Nephron progenitor cell (in vitro differentiated cells): ENCODE measurements at regions not wholly inside any gene's neighbourhood (a gene's known extent, or its start where the extent isn't known, plus 50 kb on each side); places are given as distances from the start of the nearest gene placed in this dataset.

Experiments
- DNase-seq: peaks from one replicate; pipeline ENCODE4 v3.0.0; 2021
- H3K27ac Mint-ChIP-seq: 2 replicates; pipeline ENCODE4 v1.8.0; 2021; ENCODE audit warnings: mild to moderate bottlenecking, moderate library complexity, mixed read lengths
- H3K27me3 Mint-ChIP-seq: 2 replicates; pipeline ENCODE4 v1.8.0; 2021; ENCODE audit warnings: mild to moderate bottlenecking, low read depth, mixed read lengths; ENCODE audit not compliant: poor library complexity
- H3K36me3 Mint-ChIP-seq: 2 replicates; pipeline ENCODE4 v1.8.0; 2021; ENCODE audit warnings: low read depth, mixed read lengths
- H3K4me1 Mint-ChIP-seq: 2 replicates; pipeline ENCODE4 v1.8.0; 2021; ENCODE audit warnings: mixed read lengths
- H3K4me3 Mint-ChIP-seq: 2 replicates; pipeline ENCODE4 v1.8.0; 2021; ENCODE audit warnings: mild to moderate bottlenecking, moderate library complexity, mixed read lengths
- H3K9me3 Mint-ChIP-seq: 2 replicates; pipeline ENCODE4 v1.8.0; 2021; ENCODE audit warnings: mild to moderate bottlenecking, moderate library complexity, mixed read lengths
- CTCF ChIP-seq: fragments of 200-600 bp; sonication (generic); IDR thresholded peaks from 2 replicates; pipeline ENCODE4 v1.5.0; 2021; ENCODE audit warnings: antibody characterized with exemption

- H3K27ac Mint-ChIP-seq: no peak overlapping the region
- DNase-seq: no peak
- TF ChIP-seq CTCF: no peak
- no peaks in the 10 kb centered on the region for H3K27me3 Mint-ChIP-seq
- no peaks in the 10 kb centered on the region for H3K9me3 Mint-ChIP-seq
- no peak overlapping the region for H3K4me3 Mint-ChIP-seq
- no peaks in the 10 kb centered on the region for H3K36me3 Mint-ChIP-seq
- peaks cover 13% of the 10 kb centered on the region for H3K4me1 Mint-ChIP-seq
Observed at GRCh38 chr17:55959756-55960155, 193.5 kb upstream of the ANKFN1 start.

GRCh38 chr17:55961386-55961785 lies 191.9 kb upstream of the ANKFN1 start:
- no peaks in the 10 kb centered on the region for H3K27me3 Mint-ChIP-seq
- peaks cover 13% of the 10 kb centered on the region for H3K4me1 Mint-ChIP-seq
- no peak for DNase-seq
- no peak for TF ChIP-seq CTCF
- H3K36me3 Mint-ChIP-seq: no peaks in the 10 kb centered on the region
- H3K9me3 Mint-ChIP-seq: no peaks in the 10 kb centered on the region
- no peak overlapping the region for H3K27ac Mint-ChIP-seq
- H3K4me3 Mint-ChIP-seq: no peak overlapping the region

- peak overlapping the region; percentile 28 for H3K27ac Mint-ChIP-seq
- no peaks in the 10 kb centered on the region for H3K27me3 Mint-ChIP-seq
- no peaks in the 10 kb centered on the region for H3K9me3 Mint-ChIP-seq
- H3K4me3 Mint-ChIP-seq: no peak overlapping the region
- no peak for DNase-seq
- TF ChIP-seq CTCF: no peak
- H3K36me3 Mint-ChIP-seq: no peaks in the 10 kb centered on the region
- peaks cover 13% of the 10 kb centered on the region for H3K4me1 Mint-ChIP-seq
Observed at GRCh38 chr17:55962951-55963401, 190.3 kb upstream of the ANKFN1 start.

GRCh38 chr17:55964191-55964590 lies 189.1 kb upstream of the ANKFN1 start:
- no peak overlapping the region for H3K4me3 Mint-ChIP-seq
- no peak for TF ChIP-seq CTCF
- H3K36me3 Mint-ChIP-seq: no peaks in the 10 kb centered on the region
- peaks cover 13% of the 10 kb centered on the region for H3K4me1 Mint-ChIP-seq
- H3K9me3 Mint-ChIP-seq: no peaks in the 10 kb centered on the region
- no peaks in the 10 kb centered on the region for H3K27me3 Mint-ChIP-seq
- DNase-seq: no peak
- no peak overlapping the region for H3K27ac Mint-ChIP-seq

- Mint-ChIP-seq H3K27me3 (no peaks in the 10 kb centered on the region), H3K36me3 (no peaks in the 10 kb centered on the region), H3K4me3 (no peak overlapping the region), H3K4me1 (peaks cover 13% of the 10 kb centered on the region), H3K27ac (no peak overlapping the region), H3K9me3 (no peaks in the 10 kb centered on the region)
- DNase-seq: no peak
- no peak for TF ChIP-seq CTCF
Observed at GRCh38 chr17:55965051-55965450, 188.2 kb upstream of the ANKFN1 start.

GRCh38 chr17:55969562-55970324 lies 183.5 kb upstream of the ANKFN1 start:
- no peak for DNase-seq
- TF ChIP-seq CTCF: no peak
- H3K9me3 Mint-ChIP-seq: no peaks in the 10 kb centered on the region
- no peak overlapping the region for H3K27ac Mint-ChIP-seq
- no peaks in the 10 kb centered on the region for H3K36me3 Mint-ChIP-seq
- no peak overlapping the region for H3K4me3 Mint-ChIP-seq
- H3K4me1 Mint-ChIP-seq: no peaks in the 10 kb centered on the region
- H3K27me3 Mint-ChIP-seq: no peaks in the 10 kb centered on the region
